ENCODE measurements at regions not wholly inside any gene's neighbourhood (a gene's known extent, or its start where the extent isn't known, plus 50 kb on each side); places are given as distances from the start of the nearest gene placed in this dataset.

DNA sequence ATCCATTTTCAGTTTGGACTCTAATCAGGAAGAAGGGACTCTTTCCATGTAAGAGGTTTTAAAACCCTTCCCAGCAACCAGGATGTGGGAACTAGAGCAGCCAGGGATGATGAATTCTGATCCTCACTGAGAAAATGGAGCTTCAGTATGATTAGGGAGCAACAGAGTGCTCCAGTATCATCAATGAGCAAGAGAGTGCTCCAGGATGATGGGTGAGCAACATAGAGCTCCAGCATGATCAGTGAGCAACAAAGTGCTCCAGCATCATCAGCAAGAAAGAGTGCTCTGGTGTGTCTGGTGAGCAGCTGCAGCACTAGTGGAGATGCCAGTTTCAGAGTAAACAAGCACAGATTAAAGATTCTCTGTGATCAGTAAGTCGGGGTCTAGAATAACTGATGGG is 106.4 kb upstream of the LPP start:
- DNase-seq: no peak

DNA sequence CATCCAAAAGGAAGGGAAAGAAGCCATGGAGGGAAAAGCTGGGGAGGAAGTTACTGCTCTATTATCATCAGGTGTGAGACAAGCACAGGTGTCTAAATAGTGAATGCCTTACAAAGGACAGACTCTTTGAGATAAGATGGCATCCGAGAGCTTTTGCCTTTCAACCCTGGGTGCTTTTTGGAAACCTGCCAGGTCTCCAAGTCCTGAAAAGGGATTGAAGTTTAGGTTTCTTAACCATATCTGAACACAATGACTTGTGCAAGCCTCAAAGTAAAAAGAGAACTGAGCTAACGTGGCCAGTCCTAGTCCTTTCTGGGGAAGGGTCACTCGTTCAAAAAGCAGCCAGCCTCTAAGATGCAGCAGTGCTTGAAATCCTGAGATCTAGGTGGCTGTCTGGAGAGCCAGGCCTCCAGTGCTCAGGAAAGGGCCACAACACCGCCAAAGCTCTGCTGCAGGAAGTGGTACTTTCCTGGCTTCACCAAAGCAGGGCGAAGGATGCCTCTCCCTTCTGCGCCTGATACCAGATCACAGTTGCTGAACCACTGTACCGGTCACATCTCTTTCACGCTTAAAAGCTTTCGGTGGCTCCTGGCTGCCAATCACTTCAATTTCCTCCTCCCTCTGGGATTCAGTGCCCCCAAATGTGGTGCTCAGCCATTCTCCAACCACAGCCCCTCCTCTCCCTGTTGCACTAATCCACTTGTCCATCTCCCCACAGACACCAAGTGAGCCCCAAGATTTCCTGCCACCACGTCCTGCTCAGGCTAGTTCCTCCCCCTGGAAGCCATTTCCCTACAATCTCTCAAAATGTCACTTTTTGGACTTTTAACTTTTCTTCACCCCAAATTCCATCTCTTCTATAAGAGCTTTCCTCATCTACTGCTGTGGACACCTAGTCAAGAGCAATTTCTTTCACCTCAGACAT is 104.1 kb upstream of the LPP start:
- DNase-seq: peak; percentile 32

DNA sequence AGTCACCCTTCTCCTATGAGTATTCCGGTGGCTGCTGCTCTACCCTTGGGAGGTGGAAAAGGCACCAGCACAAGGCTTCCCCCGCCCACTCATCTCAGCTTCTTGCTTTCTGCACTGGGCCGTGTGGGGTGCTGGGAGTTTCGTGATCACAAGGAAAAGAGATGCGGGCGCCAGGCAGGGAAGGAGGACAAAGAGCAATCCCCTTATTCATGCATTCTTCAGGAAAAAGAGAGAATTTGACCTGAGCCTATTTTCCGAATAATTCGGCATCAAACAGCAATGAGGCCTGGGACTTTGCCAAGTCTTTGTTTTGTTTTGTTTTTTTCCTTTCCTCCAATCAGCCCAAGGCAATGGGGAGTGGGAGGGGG is 102.2 kb upstream of the LPP start:
- no peak for DNase-seq

DNA sequence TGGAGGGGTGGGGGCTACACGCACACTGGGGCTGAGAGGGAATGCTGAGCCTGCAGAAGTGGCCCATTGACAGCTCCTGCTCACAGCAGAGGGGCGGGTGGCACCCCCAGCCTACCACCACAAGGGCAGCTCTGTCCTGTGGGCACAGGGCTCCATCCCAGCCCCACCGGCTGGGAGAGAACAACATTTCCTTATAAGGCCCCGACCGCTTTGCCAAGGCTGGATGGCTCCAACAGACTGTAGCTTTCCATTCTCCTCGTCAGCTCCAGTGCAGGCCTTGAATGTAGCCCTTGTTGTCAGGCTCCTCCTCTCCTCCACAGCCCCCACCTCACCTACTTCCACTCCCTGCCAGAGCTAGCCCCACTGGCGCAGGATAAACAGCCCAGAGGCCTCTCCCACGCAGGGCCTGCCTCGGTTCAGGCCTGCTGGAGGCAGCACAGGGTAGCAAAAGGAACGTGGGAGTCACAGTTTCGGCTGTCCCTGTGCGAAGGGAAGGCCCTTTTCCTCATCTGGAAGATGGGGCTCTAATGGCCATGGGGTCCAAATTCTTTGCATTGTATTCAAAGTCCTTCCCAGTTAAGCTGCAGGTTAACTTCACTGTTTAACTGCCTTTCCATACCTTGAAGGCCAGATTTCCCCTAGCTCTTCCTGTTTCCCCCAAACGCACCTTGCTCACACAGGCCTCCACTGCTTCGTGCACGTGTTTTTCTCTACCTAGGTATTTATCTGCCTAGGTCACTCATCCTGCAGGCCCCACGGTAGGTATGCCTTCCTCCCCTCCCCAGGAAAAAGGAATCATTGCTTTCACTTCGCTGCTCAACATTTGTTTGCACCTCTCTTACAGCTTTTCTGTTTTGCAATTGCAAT is 101.6 kb upstream of the LPP start:
- DNase-seq: no peak

DNA sequence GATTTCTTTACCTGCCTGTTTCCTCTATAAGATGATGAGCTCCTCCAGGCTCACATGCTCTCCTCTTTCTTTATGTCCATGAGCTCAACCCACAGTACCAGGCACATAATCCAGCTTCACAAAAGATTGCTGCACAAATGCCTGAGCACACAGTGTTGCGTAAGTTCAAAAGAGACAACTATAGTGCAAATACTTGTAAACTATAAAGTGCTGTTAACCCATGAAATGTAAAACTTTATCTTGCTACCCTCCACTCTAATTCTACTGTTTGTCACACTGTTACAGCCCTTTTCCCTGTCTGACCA is 101.0 kb upstream of the LPP start:
- DNase-seq: no peak

DNA sequence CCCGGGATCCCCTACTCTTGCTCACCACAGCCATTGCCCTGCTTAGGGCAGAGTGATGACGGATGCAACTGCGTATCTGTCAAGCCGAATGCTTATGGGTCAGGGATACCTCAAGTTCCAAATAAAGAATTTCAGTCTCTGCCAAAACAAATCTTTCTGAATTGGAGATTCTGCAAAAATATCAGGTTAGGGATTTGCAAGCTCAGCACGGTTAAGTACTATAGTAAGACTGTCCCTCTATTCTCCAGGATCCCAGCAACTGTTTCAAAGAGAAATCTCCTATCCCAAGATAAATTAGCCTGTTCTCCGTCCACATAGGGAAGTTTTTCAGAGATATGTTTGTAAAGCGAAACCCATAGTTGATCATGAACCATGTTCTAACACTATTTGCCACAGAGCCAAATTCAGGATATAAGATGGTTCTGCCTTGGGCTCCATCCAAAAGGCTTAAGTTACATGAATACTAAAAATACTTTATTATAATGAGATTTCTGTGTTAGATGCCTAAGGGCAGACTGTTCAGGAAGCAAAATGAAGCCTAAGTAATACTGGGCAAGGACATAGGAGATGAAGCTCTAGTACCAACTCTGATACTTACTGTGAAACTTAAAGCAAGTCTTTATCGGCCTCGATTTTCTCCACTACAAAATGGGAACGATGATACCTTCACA is 100.1 kb upstream of the LPP start:
- DNase-seq: no peak

DNA sequence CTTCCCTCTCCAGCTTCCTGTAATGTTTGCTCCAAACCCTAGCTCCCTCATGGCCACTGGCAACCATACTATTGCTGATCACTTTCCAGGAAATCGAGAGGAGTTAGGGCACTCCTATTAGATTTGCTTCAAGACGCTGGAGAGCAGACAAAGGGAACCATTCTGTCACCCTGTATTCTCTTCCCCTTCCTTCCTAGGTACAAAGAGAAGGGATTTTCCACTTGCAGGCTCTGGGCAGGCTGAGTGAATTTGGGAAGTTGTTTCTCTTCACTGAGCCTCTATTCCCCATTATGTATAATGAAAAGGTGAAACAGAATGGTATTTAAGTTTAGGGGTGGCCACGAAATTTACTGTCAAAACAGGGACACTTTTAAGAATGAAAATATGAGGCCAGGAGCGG is 99.4 kb upstream of the LPP start:
- DNase-seq: no peak

DNA sequence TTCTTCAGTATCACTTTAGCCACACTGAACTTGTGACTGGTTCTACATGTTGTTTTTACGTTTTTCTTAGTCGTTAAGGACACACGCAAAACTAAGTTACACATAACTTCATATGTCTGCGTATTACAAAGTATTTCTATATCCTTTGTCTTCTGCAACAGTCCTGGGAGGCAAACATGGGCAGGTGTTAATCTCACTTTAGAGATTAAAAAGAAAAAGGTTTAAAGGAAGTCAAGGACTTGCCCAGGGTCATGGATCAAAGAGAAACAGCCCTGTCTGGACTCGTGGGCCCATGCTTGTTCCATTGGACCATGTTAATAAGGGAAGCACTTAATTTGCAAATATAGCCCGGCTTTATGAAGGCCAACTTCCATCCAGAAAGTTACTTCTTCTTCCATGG is 98.6 kb upstream of the LPP start:
- DNase-seq: no peak

DNA sequence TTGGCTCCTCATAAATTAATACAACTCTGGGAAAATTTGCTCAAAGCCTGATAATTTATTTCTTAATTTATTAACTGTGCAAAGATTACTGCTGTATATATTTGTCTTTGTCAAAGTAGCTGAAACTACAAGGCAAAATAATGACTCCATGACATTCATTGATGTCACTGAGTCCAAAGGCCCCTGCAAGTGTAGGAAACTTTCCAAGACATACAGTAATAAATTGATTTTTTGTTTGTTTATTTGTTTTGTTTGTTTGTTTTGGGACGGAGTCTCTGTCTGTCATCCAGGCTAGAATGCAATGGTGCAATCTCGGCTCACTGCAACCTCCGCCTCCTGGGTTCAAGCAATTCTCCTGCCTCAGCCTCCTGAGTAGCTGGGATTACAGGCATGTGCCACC is 96.8 kb upstream of the LPP start:
- no peak for DNase-seq

DNA sequence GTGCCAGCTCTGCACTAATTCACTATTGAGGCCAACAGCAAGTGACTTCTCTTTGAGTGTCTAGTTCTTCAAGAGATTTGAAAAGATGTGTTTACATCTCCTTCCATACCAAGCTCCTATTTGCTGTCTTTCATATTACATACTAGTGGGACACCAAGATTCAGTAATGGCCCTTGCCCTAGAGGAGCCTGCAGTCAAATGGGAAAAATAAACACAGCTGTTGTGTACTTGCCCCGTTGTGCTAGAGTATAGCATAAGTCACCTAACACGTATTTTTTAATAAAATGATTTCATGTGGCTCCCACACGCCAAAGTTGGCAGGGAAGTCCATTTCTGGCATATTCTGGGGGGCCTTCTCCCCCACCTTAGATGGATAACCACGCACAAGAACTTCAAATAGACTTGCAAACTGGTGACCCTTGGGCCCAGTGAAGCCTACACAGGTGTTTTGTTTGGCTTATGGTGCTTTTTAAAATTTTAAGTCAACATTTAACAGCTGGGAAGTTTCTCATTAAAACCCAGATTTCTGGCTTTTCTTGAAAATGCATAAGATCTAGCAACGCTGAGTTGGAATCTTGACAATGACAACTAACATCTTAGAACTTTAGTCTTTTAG is 95.3 kb upstream of the LPP start:
- no peak for DNase-seq

DNA sequence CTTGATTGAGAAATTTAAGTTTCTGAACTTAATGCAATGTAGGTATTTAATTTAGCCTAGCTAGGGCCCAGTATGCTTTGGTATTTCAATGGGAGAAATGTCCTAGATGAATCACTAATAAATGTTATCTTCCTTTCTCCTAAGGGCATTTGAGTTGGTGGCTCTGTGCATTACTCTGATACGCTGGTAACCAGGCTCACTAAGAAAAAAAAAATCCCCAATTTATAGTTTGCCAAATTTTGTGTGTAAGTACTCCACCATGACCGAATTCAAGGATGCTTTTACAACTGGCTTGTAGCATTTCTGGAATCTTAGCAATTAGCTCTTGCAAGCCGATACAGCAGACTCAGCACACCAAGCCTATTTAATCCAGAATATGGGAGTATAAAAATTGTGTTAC is 94.6 kb upstream of the LPP start:
- DNase-seq: no peak

DNA sequence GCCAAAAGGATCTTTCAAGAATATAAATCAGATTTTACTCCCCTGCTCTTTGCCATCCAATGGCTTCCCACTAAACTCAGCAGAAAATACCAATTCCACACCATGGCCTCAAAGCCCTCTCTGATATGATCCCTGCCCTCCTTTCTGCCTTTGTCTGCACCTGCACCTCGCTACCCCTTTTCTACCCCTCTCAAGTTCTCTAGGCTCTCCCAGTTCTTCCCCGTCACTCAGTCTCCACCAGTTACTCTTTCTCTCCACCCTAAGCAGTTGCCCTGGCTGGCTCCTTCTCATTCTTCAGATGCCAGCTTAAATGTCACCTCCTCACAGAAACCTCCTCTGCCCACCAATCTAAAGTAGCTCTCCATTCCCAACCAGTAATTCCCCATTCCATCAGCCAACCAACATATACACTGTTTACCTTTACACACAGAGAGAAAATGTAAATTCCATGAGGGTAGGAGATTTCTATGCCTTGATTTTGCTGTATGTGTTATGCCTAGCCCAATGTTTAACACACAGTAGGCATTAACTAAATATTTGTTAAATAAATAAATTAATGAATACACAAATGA is 93.6 kb upstream of the LPP start:
- DNase-seq: no peak

DNA sequence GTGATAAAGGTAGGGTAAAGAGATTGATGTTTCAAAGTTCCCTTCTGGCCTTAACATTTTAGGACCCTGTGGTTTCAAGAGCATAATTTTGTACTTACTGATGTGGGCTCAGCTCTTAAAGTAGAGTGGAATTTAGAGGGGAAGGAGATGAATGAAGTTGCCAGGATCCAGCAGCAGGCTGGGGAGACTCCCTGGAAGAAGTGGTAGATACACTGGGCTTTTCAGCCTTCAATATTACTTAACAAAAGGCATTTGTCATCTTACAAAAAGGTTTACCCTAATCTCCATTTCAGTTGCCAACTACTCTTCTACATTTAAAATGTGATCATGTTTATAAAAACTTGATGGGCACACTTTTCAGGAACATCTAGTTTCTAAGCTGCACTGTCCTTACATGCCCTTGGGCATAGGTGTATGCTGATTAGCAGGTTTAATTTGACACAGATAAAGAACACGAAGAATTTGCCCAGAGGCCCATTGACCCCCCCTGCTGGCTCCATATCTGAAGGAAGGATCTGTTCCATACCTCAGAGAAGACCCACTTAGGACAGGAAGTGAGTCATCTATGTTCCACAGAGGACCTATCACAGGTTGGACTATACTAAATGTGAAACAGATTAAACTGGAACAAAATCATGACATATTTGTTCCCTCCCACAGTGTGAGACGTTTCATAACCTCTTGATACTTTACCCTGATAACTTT is 93.0 kb upstream of the LPP start:
- peak; percentile 52 for DNase-seq

DNA sequence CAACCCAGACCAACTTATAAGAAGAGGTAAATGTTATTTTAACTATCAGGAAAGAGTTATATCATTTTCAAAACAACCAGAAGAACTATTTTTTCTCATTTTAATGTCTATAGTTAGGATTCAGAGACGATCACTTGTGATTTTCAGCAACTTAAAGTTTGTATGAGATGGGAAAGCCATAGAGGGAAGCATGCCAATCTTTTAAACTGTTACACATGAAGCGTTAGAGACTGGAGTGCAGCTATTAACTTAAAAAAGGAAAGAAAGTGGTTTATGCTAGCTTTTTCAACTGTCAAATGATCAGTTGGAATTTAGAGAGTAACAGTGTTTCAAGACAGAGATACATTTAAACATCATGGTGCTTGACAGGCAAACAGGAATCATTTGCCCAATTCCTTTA is 91.7 kb upstream of the LPP start:
- no peak for DNase-seq

DNA sequence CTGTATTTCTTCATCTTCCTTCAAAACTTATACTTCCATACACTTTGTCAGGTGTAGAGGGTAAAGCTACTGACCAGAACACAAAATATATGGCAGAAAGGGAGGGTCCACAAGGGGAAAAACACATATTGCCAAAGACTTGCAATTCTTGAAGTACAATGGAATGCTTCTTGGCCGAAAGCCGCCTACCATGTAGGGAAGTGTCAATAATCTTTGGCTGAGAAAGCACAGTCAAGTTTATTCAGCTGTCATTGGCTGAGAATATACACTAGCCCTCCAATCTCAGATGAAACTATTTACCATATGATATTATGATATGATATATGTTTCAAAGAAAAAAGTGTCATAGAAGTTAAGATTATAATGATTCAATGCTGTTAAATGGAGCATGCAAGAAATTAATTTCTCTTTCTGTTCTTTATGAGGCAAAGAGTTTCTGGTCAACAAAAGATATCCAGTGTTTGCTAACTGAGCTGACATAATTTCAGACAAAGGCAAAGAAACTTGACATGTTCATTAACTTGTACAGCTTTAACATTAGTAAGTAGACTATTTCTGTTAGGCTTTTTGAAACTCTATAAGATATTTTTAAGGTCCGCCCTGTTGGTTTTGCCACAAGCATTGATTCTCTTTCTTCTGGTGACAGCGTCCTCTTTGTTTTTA is 89.0 kb upstream of the LPP start:
- no peak for DNase-seq

DNA sequence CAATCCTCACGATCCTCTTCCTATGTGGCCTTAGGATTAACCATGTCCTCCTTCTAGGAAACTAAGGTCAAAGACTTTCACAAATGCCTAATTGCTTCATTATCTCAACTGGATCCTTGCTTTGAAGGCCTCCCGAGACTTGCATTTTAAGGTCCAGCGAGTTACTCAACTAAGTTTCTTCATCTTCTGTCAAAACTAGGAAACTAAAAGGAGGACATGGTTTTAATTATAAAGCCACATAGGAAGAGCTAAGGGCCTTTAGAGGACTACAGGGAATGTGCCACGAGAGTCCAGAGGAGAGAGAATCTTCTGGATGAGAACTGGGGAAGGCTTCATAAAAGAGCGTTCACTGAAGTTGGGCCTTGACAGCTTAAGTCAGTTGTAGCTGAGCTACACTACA is 87.8 kb upstream of the LPP start:
- no peak for DNase-seq

DNA sequence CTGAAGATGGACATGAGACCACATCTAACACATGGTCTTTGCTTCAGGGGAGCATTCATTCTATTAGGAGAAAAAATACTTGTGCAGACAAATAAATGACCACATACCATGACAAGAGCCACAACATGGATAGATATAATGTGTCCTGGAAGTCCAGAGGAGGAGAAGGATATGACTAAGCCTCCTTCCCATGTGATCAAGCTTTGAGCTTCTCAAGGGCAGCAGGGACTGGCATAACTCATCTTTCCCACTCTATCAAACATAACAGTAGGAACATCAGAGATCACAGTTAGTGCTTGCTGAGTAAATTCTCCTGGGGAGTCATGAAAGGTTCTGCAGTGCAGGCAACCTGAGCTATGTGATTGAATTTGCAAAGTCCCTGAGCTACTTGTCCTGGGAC is 86.0 kb upstream of the LPP start:
- DNase-seq: no peak

DNA sequence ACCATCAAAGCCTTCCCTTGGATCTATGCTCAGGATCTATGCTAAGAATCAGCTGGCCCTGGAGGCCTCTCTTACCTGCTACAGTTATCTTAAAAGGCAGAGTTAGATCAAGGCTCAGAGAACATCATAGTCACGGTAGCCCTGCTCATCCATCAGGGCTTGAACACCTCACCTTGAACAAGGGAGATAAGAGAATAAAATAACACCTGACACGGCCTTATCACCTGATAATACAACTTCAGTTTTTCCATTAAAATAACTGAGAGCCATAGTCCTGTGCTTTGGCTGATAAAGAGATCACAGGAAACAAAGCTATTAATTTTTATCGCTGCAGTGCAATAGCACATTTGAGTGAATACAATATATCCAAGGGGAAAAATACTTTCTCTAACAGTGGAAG is 85.6 kb upstream of the LPP start:
- no peak for DNase-seq

DNA sequence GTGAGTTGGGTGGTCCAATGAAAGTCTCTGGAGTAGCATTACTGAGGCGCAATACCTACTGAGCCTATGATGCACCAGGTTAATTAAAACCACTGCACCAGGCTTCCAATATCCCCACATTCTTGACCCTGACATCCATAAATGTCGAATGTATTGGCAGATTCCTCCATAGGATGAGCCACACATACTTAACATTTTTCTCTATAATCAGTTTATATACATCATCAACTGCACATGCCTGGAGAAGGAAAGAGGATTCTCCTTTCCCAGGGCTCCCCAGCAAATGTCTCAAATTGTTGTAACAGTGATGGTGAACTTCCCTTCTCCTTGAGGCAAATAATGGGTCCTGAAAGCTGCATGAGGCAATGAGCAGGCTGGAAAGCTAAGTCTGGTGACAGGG is 82.3 kb upstream of the LPP start:
- no peak for DNase-seq

DNA sequence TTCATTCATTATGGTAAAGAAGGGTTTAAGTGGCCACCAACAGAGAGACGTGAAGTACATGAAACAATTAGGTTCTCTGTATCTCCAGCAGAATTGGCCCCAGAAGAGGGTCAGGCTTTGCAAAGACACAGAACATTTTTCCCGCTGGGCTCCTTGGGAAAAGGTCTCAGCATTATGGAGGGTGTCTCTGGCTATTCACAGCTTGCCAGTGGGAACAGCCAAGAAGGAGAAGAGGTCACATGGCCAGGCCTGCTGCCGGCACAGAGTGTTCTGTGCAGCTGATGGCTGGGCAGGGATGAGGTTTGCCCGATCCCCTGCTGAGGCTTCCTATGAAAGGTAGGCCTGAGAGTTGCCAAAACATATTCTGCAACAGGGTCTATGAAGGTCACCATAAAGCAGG is 77.8 kb upstream of the LPP start:
- DNase-seq: no peak

DNA sequence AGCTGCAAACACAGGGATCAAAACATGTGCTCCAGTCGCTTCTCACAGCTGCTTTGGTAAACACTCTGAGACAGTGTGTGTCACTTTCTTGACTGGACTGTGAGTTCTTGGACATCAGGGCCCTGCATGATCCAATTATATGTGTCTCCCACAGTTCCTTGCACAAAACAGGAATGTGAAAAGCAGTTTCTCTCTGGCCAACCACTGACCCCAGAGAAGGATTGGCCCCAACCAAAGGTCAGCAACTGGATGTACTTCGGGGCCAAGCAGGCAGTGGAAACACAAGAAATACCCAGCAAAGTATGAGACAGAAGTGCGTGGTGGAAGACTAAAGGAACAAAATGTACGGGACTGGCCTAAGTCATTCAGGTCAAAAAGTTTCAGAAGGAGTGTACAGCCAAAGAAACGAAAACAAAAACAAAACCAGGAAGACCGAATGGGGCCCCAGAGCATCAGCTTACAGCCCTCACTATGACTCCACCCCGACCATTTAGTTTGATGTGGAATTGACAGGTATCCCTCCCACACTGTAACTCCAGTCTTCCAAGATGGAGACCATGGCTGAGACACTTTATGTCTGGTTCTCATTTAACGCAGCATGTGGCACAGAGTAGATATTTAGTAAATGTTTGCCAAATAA is 76.7 kb upstream of the LPP start:
- DNase-seq: no peak

Data from CD4-positive, alpha-beta T cell treated with Interleukin-15 for 1 hour (primary cell).